ENCODE measurements at regions not wholly inside any gene's neighbourhood (a gene's known extent, or its start where the extent isn't known, plus 50 kb on each side); places are given as distances from the start of the nearest gene placed in this dataset.

GRCh38 chrX:20472620-20473258 is 206.0 kb upstream of the RPS6KA3 start:
- TF ChIP-seq CTCF (IDR thresholded peaks at IDR 0.05; ENCODE audit: low read depth, low read length): no peak
- no peak for TF ChIP-seq POLR2A (IDR thresholded peaks at IDR 0.05; ENCODE audit: extremely low read depth, insufficient read length)
- no peak for TF ChIP-seq MAX (IDR thresholded peaks at IDR 0.05; ENCODE audit: low read depth, low read length)

Data from NB4 (cell line).